ENCODE measurements at regions not wholly inside any gene's neighbourhood (a gene's known extent, or its start where the extent isn't known, plus 50 kb on each side); places are given as distances from the start of the nearest gene placed in this dataset.

DNA sequence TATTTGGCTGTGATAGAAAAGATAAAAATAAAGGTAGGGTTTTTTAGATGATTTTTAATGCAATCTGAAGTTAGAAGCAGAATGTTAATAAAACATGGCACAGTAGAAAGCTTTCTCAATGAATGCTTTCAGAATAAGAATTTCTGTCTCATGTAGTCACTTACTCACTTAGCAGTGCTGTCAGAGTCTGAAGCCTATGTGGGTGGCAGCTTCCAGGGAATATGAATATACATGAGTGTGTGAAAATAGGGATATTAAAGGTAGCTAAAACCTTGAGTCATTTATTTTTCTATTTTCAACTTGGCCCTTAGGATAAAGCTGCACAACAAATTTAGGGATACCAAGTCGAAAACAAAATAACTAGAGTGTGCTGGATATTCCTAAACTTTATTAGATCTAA is 427.9 kb downstream of the AEBP2 start:
- Mint-ChIP-seq H3K9me3 (ENCODE audit: low read depth) (no peaks in the 10 kb centered on the region), H3K4me3 (no peak overlapping the region), H3K36me3 (ENCODE audit: low read depth) (no peaks in the 10 kb centered on the region), H3K27ac (no peak overlapping the region), H3K27me3 (no peaks in the 10 kb centered on the region), H3K4me1 (no peaks in the 10 kb centered on the region)
- CTCF ChIA-PET: interaction anchor here (0.7 to 1.5 kb wide), 2 partner anchors 11 to 184 kb away, joined by 3 read pairs; no protein-coding TSS in a partner anchor
- POLR2A ChIA-PET: no interaction called here
- intact Hi-C loops (cut with DNase I, micrococcal nuclease): no loop called here
- DNase-seq (no peak), ATAC-seq (no peak)

DNA sequence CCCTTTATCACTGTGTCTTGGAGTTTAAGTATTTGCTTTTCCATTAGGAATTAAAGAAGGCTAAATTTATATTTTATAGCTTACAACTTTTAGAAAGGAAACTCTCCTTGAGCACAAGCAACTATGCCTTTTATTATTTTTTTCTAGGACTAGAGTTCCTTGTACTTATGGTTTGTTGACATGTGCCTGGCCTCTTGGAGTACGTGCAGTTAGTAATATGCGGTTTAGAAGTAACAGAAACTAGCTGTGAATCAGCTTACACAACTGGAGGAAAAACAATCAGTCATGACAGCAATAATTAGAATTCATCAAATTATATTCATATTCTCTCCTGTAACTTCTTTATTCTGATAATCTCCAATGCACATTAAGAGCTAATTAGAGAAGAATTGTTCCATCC is 428.7 kb downstream of the AEBP2 start:
- Mint-ChIP-seq H3K27ac (no peak overlapping the region), H3K4me3 (no peak overlapping the region), H3K9me3 (ENCODE audit: low read depth) (peaks cover under 1% of the 10 kb centered on the region), H3K4me1 (no peaks in the 10 kb centered on the region), H3K36me3 (ENCODE audit: low read depth) (no peaks in the 10 kb centered on the region), H3K27me3 (no peaks in the 10 kb centered on the region)
- ChIA-PET CTCF (interaction anchor here (1.5 kb wide), 1 partner anchor 10 kb away, joined by 3 read pairs; no protein-coding TSS in a partner anchor), POLR2A (no interaction called here)
- ATAC-seq (no peak), DNase-seq (no peak)
- intact Hi-C loops (cut with DNase I, micrococcal nuclease): no loop called here

- CTCF ChIA-PET: interaction anchor here (0.9 to 1.4 kb wide), 2 partner anchors 12 to 24 kb away, joined by 3 read pairs; no protein-coding TSS in a partner anchor
- H3K27ac Mint-ChIP-seq: no peak overlapping the region
- ATAC-seq: peak; percentile 55
- H3K27me3 Mint-ChIP-seq: no peaks in the 10 kb centered on the region
- POLR2A ChIA-PET: no interaction called here
- intact Hi-C loops (cut with DNase I, micrococcal nuclease): no loop called here
- H3K4me3 Mint-ChIP-seq: no peak overlapping the region
- no peaks in the 10 kb centered on the region for H3K36me3 Mint-ChIP-seq (ENCODE audit: low read depth)
- no peaks in the 10 kb centered on the region for H3K4me1 Mint-ChIP-seq
- peak; percentile 15 for DNase-seq
- peaks cover 4% of the 10 kb centered on the region for H3K9me3 Mint-ChIP-seq (ENCODE audit: low read depth)
Observed at GRCh38 chr12:19869413-19869812, 430.1 kb downstream of the AEBP2 start.

GRCh38 chr12:19872621-19873540 is 433.6 kb downstream of the AEBP2 start:
- CTCF ChIA-PET: no interaction called here
- Mint-ChIP-seq H3K27me3 (no peaks in the 10 kb centered on the region), H3K4me3 (no peak overlapping the region), H3K36me3 (ENCODE audit: low read depth) (no peaks in the 10 kb centered on the region), H3K9me3 (ENCODE audit: low read depth) (peaks cover 4% of the 10 kb centered on the region), H3K27ac (no peak overlapping the region), H3K4me1 (no peaks in the 10 kb centered on the region)
- intact Hi-C loops (cut with DNase I, micrococcal nuclease): no loop called here
- DNase-seq (no peak), ATAC-seq (no peak)
- POLR2A ChIA-PET: no interaction called here

GRCh38 chr12:19880076-19880475 is 440.8 kb downstream of the AEBP2 start:
- no peaks in the 10 kb centered on the region for H3K27me3 Mint-ChIP-seq
- no peak overlapping the region for H3K27ac Mint-ChIP-seq
- no peaks in the 10 kb centered on the region for H3K4me1 Mint-ChIP-seq
- ATAC-seq (no peak), DNase-seq (no peak)
- intact Hi-C loops (cut with DNase I, micrococcal nuclease): no loop called here
- H3K4me3 Mint-ChIP-seq: no peak overlapping the region
- CTCF ChIA-PET: interaction anchor here (0.6 kb wide), 1 partner anchor 1630 kb away, joined by 3 read pairs; no protein-coding TSS in a partner anchor
- no peaks in the 10 kb centered on the region for H3K36me3 Mint-ChIP-seq (ENCODE audit: low read depth)
- POLR2A ChIA-PET: no interaction called here
- H3K9me3 Mint-ChIP-seq (ENCODE audit: low read depth): no peaks in the 10 kb centered on the region

GRCh38 chr12:19880721-19881120 is 441.4 kb downstream of the AEBP2 start:
- Mint-ChIP-seq H3K4me3 (no peak overlapping the region), H3K9me3 (ENCODE audit: low read depth) (no peaks in the 10 kb centered on the region), H3K4me1 (no peaks in the 10 kb centered on the region), H3K27me3 (no peaks in the 10 kb centered on the region), H3K36me3 (ENCODE audit: low read depth) (no peaks in the 10 kb centered on the region), H3K27ac (no peak overlapping the region)
- ATAC-seq (no peak), DNase-seq (no peak)
- intact Hi-C loops (cut with DNase I, micrococcal nuclease): no loop called here
- ChIA-PET CTCF (no interaction called here), POLR2A (no interaction called here)

DNA sequence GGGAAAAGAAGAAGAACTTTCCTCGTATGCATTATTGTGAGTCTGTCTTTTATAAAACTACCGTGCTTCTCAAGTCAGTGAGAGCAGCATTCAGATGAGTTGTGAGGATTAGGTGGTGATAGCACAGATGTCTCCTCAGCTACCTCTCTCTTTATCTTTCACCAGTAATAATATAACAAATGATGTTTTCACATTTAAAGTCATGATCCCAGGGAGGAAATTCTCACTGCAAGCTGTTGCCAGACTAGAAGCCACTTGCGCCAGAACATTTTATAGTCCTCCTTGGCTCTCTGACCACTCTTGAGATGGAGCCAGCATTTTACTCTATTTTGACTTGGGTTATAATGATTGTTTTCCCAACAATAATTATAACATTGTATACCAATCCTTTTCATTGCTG is 443.1 kb downstream of the AEBP2 start:
- Mint-ChIP-seq H3K4me1 (no peaks in the 10 kb centered on the region), H3K4me3 (no peak overlapping the region), H3K36me3 (ENCODE audit: low read depth) (no peaks in the 10 kb centered on the region), H3K9me3 (ENCODE audit: low read depth) (no peaks in the 10 kb centered on the region), H3K27me3 (no peaks in the 10 kb centered on the region), H3K27ac (no peak overlapping the region)
- DNase-seq (no peak), ATAC-seq (no peak)
- intact Hi-C loops (cut with DNase I, micrococcal nuclease): no loop called here
- ChIA-PET POLR2A (no interaction called here), CTCF (no interaction called here)

DNA sequence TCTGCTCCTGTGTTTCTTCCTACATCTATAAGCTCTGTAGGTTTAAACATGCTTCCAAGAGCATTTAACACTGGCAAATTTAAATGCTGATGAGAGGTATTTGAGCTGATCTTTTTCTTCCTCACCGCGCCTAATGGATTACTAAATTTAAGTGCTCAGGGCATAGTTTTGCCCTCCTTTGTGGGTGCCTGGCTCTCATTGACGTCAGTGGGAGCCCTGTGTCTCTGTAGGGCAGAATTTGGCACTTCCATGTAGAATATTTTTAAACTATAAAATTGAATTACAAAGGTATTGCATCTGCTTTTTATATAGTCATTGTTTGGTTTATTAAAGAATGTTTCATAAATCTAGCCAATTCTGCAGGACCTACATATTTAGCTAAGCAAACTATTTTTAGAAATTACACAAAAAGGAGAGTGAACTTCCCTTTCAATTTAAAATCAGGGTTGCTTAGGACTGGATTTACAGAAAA is 444.8 kb downstream of the AEBP2 start:
- no peak for ATAC-seq
- POLR2A ChIA-PET: no interaction called here
- CTCF ChIA-PET: interaction anchor here (0.6 kb wide), 1 partner anchor 224 kb away, joined by 3 read pairs; no protein-coding TSS in a partner anchor
- peaks cover 1% of the 10 kb centered on the region for H3K9me3 Mint-ChIP-seq (ENCODE audit: low read depth)
- H3K4me1 Mint-ChIP-seq: no peaks in the 10 kb centered on the region
- intact Hi-C loops (cut with DNase I, micrococcal nuclease): no loop called here
- H3K36me3 Mint-ChIP-seq (ENCODE audit: low read depth): no peaks in the 10 kb centered on the region
- H3K4me3 Mint-ChIP-seq: no peak overlapping the region
- no peaks in the 10 kb centered on the region for H3K27me3 Mint-ChIP-seq
- no peak for DNase-seq
- H3K27ac Mint-ChIP-seq: no peak overlapping the region

- Mint-ChIP-seq H3K36me3 (ENCODE audit: low read depth) (no peaks in the 10 kb centered on the region), H3K4me1 (no peaks in the 10 kb centered on the region), H3K27me3 (no peaks in the 10 kb centered on the region), H3K27ac (no peak overlapping the region), H3K4me3 (no peak overlapping the region), H3K9me3 (ENCODE audit: low read depth) (peaks cover 1% of the 10 kb centered on the region)
- DNase-seq: no peak
- intact Hi-C loops (cut with DNase I, micrococcal nuclease): no loop called here
- no peak for ATAC-seq
- ChIA-PET POLR2A (no interaction called here), CTCF (no interaction called here)
Observed at GRCh38 chr12:19885093-19885812, 446.0 kb downstream of the AEBP2 start.

DNA sequence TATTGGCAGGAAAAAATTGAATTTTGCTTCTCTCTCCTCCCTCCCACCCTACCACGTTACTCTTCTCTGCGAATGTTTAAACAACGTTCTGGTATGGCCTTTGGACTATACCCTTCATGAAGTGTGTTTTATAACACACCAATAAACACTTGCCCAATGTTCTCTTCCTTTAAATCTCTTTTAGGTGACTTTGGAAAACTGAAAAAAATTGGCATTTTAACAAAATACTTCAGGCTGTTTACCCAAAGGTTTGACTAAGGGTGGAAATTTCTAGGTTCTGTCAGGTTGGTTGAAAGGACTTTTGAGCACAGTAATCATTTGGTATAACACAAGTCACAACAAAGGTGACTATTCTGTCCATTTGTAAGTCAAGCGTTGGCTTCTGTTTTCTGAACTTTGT is 446.8 kb downstream of the AEBP2 start:
- ChIA-PET CTCF (no interaction called here), POLR2A (no interaction called here)
- intact Hi-C loops (cut with DNase I, micrococcal nuclease): no loop called here
- H3K27ac Mint-ChIP-seq: no peak overlapping the region
- ATAC-seq (no peak), DNase-seq (no peak)
- no peaks in the 10 kb centered on the region for H3K27me3 Mint-ChIP-seq
- H3K4me1 Mint-ChIP-seq: no peaks in the 10 kb centered on the region
- no peaks in the 10 kb centered on the region for H3K36me3 Mint-ChIP-seq (ENCODE audit: low read depth)
- peaks cover 1% of the 10 kb centered on the region for H3K9me3 Mint-ChIP-seq (ENCODE audit: low read depth)
- H3K4me3 Mint-ChIP-seq: no peak overlapping the region

GRCh38 chr12:19886639-19887064 is 447.4 kb downstream of the AEBP2 start:
- ChIA-PET CTCF (no interaction called here), POLR2A (no interaction called here)
- Mint-ChIP-seq H3K4me3 (no peak overlapping the region), H3K36me3 (ENCODE audit: low read depth) (no peaks in the 10 kb centered on the region), H3K27me3 (no peaks in the 10 kb centered on the region), H3K4me1 (no peaks in the 10 kb centered on the region), H3K9me3 (ENCODE audit: low read depth) (peaks cover 1% of the 10 kb centered on the region), H3K27ac (no peak overlapping the region)
- ATAC-seq (no peak), DNase-seq (no peak)
- intact Hi-C loops (cut with DNase I, micrococcal nuclease): no loop called here

DNA sequence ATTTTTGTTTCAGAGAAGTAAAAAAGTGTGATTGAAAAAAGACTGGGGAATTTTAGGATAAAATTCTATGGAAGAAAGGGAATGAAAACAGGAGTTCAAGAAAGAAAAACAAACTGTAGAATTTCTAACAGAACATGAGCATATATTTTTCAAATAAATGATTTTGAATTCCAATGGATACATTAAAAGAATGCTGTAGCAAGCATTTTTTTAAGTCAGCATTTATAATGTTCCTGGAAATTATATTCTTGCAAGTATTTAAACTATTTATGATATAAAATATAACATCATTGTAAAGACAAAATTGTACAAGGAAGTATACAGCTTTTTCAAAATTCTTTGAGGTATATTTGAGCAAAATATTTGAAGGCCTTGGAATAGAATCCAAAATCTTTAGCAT is 450.7 kb downstream of the AEBP2 start:
- no peak for ATAC-seq
- Mint-ChIP-seq H3K27ac (no peak overlapping the region), H3K4me1 (peaks cover 11% of the 10 kb centered on the region), H3K36me3 (ENCODE audit: low read depth) (no peaks in the 10 kb centered on the region), H3K4me3 (no peak overlapping the region), H3K9me3 (ENCODE audit: low read depth) (peaks cover 1% of the 10 kb centered on the region), H3K27me3 (no peaks in the 10 kb centered on the region)
- DNase-seq: no peak
- ChIA-PET POLR2A (no interaction called here), CTCF (no interaction called here)
- intact Hi-C loops (cut with DNase I, micrococcal nuclease): no loop called here

All from activated CD4-positive, alpha-beta T cell treated with anti-CD3 and anti-CD28 coated beads for 36 hours (primary cell).